ENCODE measurements at regions not wholly inside any gene's neighbourhood (a gene's known extent, or its start where the extent isn't known, plus 50 kb on each side); places are given as distances from the start of the nearest gene placed in this dataset.

DNA sequence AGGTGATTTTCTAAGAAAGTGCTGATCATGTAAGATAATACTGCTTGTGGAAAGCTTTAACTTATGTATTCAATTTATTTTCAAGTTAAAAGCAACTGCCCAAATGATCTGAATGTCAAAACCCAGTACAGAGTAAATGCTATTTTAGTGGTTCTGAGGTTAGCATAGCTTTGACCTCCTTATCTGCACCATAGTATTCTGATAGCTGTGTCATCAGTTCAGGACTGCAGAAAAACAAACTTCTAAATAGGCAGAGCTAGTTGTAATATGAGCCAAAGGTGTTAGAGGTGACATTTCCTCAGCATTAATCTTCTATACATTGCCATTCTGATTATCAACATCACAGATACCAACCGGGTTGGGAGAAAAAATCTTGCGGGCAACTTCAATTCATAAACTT lies 758.7 kb downstream of the SLITRK5 start:
- intact Hi-C loops (cut with DNase I; ENCODE audit: low total_unique reads) (no loop called here), in situ Hi-C loops (cut with MboI; ENCODE audit: low pct_ligation_motif_present in 1 of 4, low pct_unique_long_range_greater_than_20kb in 1 of 4, low sequenced_read_pairs in 3 of 4) (no loop called here)
- no peak for DNase-seq
- Histone ChIP-seq H3K27ac (no peak overlapping the region), H3K4me3 (no peak overlapping the region), H3K36me3 (no peaks in the 10 kb centered on the region), H3K4me1 (no peaks in the 10 kb centered on the region), H3K27me3 (no peaks in the 10 kb centered on the region), H3K9me3 (no peaks in the 10 kb centered on the region)
- no peak for TF ChIP-seq POLR2A (IDR thresholded peaks at IDR 0.05)
- TF ChIP-seq POLR2AphosphoS5 (IDR thresholded peaks at IDR 0.05) = no peak
- TF ChIP-seq, protein P1, sequence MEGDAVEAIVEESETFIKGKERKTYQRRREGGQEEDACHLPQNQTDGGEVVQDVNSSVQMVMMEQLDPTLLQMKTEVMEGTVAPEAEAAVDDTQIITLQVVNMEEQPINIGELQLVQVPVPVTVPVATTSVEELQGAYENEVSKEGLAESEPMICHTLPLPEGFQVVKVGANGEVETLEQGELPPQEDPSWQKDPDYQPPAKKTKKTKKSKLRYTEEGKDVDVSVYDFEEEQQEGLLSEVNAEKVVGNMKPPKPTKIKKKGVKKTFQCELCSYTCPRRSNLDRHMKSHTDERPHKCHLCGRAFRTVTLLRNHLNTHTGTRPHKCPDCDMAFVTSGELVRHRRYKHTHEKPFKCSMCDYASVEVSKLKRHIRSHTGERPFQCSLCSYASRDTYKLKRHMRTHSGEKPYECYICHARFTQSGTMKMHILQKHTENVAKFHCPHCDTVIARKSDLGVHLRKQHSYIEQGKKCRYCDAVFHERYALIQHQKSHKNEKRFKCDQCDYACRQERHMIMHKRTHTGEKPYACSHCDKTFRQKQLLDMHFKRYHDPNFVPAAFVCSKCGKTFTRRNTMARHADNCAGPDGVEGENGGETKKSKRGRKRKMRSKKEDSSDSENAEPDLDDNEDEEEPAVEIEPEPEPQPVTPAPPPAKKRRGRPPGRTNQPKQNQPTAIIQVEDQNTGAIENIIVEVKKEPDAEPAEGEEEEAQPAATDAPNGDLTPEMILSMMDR (IDR thresholded peaks at IDR 0.05) = no peak
- TF ChIP-seq EP300 (IDR thresholded peaks at IDR 0.05; ENCODE audit: low read depth) = no peak
- WGBS, 2 donors (ENCODE audit: low coverage in 1 of 2) = 80 to 86% methylated on average over 2 of the region's 2 CpGs

DNA sequence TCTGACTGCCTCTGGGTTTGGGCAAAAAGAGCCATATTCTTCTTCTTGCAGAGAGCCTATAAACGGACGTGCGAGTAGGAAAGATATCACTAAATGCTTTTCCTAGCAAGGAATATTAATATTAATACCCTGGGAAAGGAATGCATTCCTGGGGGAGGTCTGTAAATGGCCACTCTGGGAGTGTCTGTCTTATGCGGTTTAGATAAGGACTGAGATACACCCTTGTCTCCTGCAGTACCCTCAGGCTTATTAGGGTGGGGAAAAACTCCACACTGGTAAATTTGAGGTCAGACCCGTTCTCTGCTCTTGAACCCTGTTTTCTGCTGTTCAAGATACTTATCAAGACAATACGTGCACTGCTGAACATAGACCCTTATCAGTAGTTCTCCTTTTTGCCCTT lies 763.8 kb downstream of the SLITRK5 start:
- in situ Hi-C loops (cut with MboI; ENCODE audit: low pct_ligation_motif_present in 1 of 4, low pct_unique_long_range_greater_than_20kb in 1 of 4, low sequenced_read_pairs in 3 of 4) = no loop called here
- Histone ChIP-seq H3K27ac (no peak overlapping the region), H3K27me3 (no peaks in the 10 kb centered on the region), H3K4me1 (no peaks in the 10 kb centered on the region), H3K4me3 (no peak overlapping the region), H3K9me3 (no peaks in the 10 kb centered on the region), H3K36me3 (no peaks in the 10 kb centered on the region)
- TF ChIP-seq POLR2AphosphoS5 (IDR thresholded peaks at IDR 0.05) = no peak
- no peak for TF ChIP-seq EP300 (IDR thresholded peaks at IDR 0.05; ENCODE audit: low read depth)
- TF ChIP-seq, protein P1 (IDR thresholded peaks at IDR 0.05) = no peak
- WGBS, 2 donors (ENCODE audit: low coverage in 1 of 2) = 86 to 95% methylated on average over 5 to 6 of the region's 6 CpGs
- intact Hi-C loops (cut with DNase I; ENCODE audit: low total_unique reads) = no loop called here
- DNase-seq = no peak

DNA sequence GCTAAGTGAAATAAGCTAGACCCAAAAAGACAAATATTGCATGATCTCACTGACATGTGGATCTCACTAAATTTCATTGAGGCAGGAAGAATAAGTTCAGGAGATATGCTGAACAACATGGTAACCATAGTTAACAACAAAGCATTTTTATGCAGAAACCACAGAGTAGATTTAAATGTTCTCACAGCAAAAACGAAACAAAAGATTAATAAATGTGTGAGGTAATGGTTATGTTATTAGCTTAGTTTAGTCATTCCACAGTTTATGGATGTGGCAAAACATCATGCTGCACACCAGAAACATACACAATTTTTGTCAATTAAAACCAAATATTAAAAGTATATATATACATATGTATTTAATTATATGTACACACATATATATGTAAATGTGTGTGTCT lies 765.8 kb downstream of the SLITRK5 start:
- no peaks in the 10 kb centered on the region for H3K4me1 ChIP-seq
- 66 to 83% methylated on average over 1 of the region's 1 CpG for WGBS, 2 donors (ENCODE audit: low coverage in 1 of 2)
- no peaks in the 10 kb centered on the region for H3K9me3 ChIP-seq
- intact Hi-C loops (cut with DNase I; ENCODE audit: low total_unique reads) (no loop called here), in situ Hi-C loops (cut with MboI; ENCODE audit: low pct_ligation_motif_present in 1 of 4, low pct_unique_long_range_greater_than_20kb in 1 of 4, low sequenced_read_pairs in 3 of 4) (no loop called here)
- DNase-seq = no peak
- H3K27me3 ChIP-seq = no peaks in the 10 kb centered on the region
- TF ChIP-seq POLR2A (IDR thresholded peaks at IDR 0.05) = no peak
- TF ChIP-seq, protein P1 (IDR thresholded peaks at IDR 0.05) = no peak
- no peak for TF ChIP-seq EP300 (IDR thresholded peaks at IDR 0.05; ENCODE audit: low read depth)
- no peak for TF ChIP-seq POLR2AphosphoS5 (IDR thresholded peaks at IDR 0.05)
- H3K27ac ChIP-seq = no peak overlapping the region
- H3K36me3 ChIP-seq = no peaks in the 10 kb centered on the region
- H3K4me3 ChIP-seq = no peak overlapping the region

DNA sequence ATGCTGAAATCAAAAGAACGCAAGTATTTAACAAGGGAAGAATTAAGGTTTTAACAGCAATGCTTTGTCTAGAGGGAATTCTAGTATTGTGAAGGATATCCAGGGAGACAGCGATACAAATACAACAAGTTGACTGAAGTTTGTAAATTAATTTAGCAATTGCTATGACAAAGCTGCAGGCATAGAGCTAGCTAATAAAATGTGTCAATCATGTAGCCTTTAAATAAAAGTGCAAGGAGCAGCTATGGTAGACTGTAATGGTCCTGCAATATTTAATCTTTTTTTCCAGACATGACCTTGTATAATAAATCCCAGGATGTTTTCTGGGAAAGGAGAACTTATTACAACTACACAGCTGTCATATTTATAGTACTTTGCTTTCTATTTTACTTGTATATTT lies 779.3 kb downstream of the SLITRK5 start:
- intact Hi-C loops (cut with DNase I; ENCODE audit: low total_unique reads) = no loop called here
- H3K27me3 ChIP-seq = no peaks in the 10 kb centered on the region
- DNase-seq = no peak
- in situ Hi-C loops (cut with MboI; ENCODE audit: low pct_ligation_motif_present in 1 of 4, low pct_unique_long_range_greater_than_20kb in 1 of 4, low sequenced_read_pairs in 3 of 4) = no loop called here
- H3K9me3 ChIP-seq = no peaks in the 10 kb centered on the region
- H3K27ac ChIP-seq = no peak overlapping the region
- no peaks in the 10 kb centered on the region for H3K36me3 ChIP-seq
- WGBS, 2 donors (ENCODE audit: low coverage in 1 of 2) = 46% methylated on average over 2 of the region's 2 CpGs
- no peaks in the 10 kb centered on the region for H3K4me1 ChIP-seq
- H3K4me3 ChIP-seq = no peak overlapping the region
- TF ChIP-seq, protein P1 (IDR thresholded peaks at IDR 0.05) = no peak
- TF ChIP-seq POLR2A (IDR thresholded peaks at IDR 0.05) (no peak), EP300 (IDR thresholded peaks at IDR 0.05; ENCODE audit: low read depth) (no peak), POLR2AphosphoS5 (IDR thresholded peaks at IDR 0.05) (no peak)
